AG04450 (cell line): ENCODE measurements at regions not wholly inside any gene's neighbourhood (a gene's known extent, or its start where the extent isn't known, plus 50 kb on each side); places are given as distances from the start of the nearest gene placed in this dataset.

Experiments used
- CTCF ChIA-PET: fragments of 300-600, 350-600 bp; formaldehyde crosslinking; extraction: SDS; loops from one replicate; lab custom pipeline; 2022; ENCODE audit warnings: antibody characterized with exemption, inconsistent platforms; lab: Charles Lee
- POLR2A ChIA-PET: fragments of 350-600 bp; formaldehyde crosslinking; extraction: SDS; loops from one replicate; lab custom pipeline; 2021; ENCODE audit warnings: antibody characterized with exemption, inconsistent platforms; lab: Yijun Ruan, JAX
- DNase-seq: peaks from one replicate; pipeline ENCODE4 v3.0.0-alpha.2; 2011; ENCODE audit warnings: low read depth, low spot score
- H3K27ac ChIP-seq: one replicate; pipeline ENCODE4 v1.5.1; 2012; ENCODE audit warnings: low read depth, low read length, control low read depth
- H3K27me3 ChIP-seq: one replicate; pipeline ENCODE4 v1.6.0; 2012; ENCODE audit warnings: low read length; ENCODE audit not compliant: control insufficient read depth, insufficient read depth
- H3K4me3 ChIP-seq: 2 replicates; pipeline ENCODE4 v1.5.1; 2011; ENCODE audit warnings: mild to moderate bottlenecking, low read depth, low read length, control low read depth
- H3K9me3 ChIP-seq: 2 replicates; pipeline ENCODE4 v1.5.1; 2012; ENCODE audit warnings: low read length; ENCODE audit not compliant: control insufficient read depth, insufficient read depth
- TF ChIP-seq, protein P1 (sequence below): IDR thresholded peaks from 2 replicates; pipeline ENCODE4 v1.5.1; 2011; ENCODE audit warnings: low read depth, low read length, control low read depth, inconsistent platforms

DNA sequence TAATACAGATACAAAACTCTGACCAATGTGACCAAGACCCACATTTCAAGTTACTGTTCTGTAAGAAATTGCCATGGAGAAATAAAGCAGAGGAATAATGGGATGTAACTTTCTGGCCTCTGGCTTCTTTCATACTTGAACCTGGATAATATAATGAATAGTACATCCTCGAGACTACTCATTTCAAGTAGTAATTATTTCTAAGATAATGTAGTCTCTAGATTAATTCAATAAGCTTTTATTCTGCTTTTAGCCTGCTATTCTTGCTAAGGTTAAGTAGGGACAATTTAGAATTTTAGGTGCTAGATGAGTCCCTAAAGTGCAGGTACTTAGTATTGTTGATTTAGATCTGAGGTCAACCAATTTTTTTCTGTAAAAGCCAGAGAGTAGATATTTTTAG lies 178.7 kb upstream of the IL15 start:
- H3K4me3 ChIP-seq = no peak overlapping the region
- POLR2A ChIA-PET = no interaction called here
- no peak for DNase-seq
- no peaks in the 10 kb centered on the region for H3K27me3 ChIP-seq
- H3K9me3 ChIP-seq = no peaks in the 10 kb centered on the region
- no peak overlapping the region for H3K27ac ChIP-seq
- CTCF ChIA-PET = no interaction called here
- TF ChIP-seq, protein P1, sequence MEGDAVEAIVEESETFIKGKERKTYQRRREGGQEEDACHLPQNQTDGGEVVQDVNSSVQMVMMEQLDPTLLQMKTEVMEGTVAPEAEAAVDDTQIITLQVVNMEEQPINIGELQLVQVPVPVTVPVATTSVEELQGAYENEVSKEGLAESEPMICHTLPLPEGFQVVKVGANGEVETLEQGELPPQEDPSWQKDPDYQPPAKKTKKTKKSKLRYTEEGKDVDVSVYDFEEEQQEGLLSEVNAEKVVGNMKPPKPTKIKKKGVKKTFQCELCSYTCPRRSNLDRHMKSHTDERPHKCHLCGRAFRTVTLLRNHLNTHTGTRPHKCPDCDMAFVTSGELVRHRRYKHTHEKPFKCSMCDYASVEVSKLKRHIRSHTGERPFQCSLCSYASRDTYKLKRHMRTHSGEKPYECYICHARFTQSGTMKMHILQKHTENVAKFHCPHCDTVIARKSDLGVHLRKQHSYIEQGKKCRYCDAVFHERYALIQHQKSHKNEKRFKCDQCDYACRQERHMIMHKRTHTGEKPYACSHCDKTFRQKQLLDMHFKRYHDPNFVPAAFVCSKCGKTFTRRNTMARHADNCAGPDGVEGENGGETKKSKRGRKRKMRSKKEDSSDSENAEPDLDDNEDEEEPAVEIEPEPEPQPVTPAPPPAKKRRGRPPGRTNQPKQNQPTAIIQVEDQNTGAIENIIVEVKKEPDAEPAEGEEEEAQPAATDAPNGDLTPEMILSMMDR = no peak

DNA sequence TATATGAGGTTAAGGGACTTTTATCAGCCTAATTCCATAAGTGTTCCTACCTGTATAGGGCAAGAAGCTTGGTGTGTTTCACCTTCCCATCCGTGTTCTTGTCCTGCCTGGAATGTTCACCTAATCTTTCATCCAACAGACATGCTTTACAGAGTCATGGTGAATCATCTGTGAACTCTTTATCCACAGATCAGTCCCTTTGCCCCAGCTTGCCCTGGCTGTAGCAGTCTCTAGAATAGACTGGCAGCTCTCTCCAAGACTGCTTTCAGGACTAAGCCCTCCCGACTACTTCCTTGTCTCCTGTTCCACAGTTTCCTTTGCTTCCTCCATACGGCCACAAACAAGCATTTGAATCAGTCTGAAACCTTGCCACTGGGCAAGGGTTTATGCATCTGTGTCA lies 177.9 kb upstream of the IL15 start:
- no peak for DNase-seq

DNA sequence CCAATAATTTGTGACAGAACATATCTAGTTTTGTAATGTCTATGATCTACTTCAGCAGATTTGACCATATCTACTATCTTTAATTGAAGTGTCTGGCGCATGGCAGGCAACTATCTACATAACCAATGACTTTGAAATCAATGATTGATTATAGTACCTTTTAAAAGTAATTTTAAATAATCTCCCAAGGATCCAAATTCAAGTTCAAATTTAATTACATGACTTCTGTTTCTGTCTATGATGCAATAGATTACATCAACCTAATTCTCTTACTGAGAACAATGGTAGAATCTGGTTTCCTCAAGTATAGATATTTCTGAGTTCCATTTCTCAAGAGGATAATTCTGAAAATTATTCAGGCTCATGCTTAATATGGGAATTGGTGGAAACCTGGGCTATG lies 177.4 kb upstream of the IL15 start:
- Histone ChIP-seq H3K27me3 (no peaks in the 10 kb centered on the region), H3K9me3 (no peaks in the 10 kb centered on the region), H3K27ac (no peak overlapping the region), H3K4me3 (no peak overlapping the region)
- POLR2A ChIA-PET = no interaction called here
- TF ChIP-seq, protein P1 = no peak
- DNase-seq = no peak
- CTCF ChIA-PET = no interaction called here

More for the DNA sequence above, 177.9 kb upstream of the IL15 start:
- ChIA-PET POLR2A (no interaction called here), CTCF (no interaction called here)
- TF ChIP-seq, protein P1 = no peak
- H3K9me3 ChIP-seq = no peaks in the 10 kb centered on the region
- H3K27me3 ChIP-seq = no peaks in the 10 kb centered on the region
- H3K4me3 ChIP-seq = no peak overlapping the region
- H3K27ac ChIP-seq = no peak overlapping the region

DNA sequence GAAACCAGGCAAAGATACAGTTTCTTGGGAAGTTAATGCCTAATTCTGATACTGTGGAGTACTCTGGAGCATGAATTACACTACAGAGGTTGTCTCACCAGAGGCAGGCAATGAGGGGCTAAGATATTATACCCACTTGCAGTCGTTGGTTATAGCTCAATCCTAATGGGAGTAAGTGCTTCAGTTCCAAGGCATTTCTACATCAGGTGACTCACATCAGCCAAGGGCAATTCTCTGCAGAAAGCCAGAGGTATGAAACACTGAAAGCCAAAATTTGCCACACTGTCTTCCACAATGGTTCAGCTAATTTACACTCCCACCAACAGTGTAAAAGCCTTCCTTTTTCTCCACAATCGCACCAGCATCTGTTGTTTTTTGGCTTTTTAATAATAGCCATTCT lies 174.0 kb upstream of the IL15 start:
- no peaks in the 10 kb centered on the region for H3K9me3 ChIP-seq
- no peak for DNase-seq
- TF ChIP-seq, protein P1 = no peak
- ChIA-PET POLR2A (no interaction called here), CTCF (interaction anchor here (1.3 kb wide), 1 partner anchor 116 kb away, joined by 3 read pairs; no protein-coding TSS in a partner anchor)
- no peak overlapping the region for H3K4me3 ChIP-seq
- H3K27me3 ChIP-seq = no peaks in the 10 kb centered on the region
- H3K27ac ChIP-seq = no peak overlapping the region

DNA sequence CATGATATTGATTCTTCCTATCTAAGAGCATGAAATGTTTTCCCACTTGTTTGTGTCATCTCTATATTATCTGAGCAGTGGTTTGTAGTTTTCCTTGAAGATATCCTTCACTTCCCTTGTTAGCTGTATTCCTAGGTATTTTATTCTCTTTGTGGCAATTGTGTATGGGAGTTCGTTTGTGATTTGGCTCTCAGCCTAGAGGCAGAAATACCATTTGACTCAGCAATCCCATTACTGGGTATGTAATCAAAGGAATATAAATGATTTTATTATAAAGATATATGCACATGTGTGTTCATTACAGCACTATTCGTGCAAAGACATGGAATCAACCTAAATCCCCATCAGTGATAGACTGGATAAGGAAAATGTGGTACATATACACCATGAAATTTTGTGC lies 172.7 kb upstream of the IL15 start:
- ChIA-PET POLR2A (no interaction called here), CTCF (no interaction called here)
- no peak overlapping the region for H3K4me3 ChIP-seq
- TF ChIP-seq, protein P1 = no peak
- no peak overlapping the region for H3K27ac ChIP-seq
- H3K27me3 ChIP-seq = no peaks in the 10 kb centered on the region
- no peaks in the 10 kb centered on the region for H3K9me3 ChIP-seq
- DNase-seq = no peak
